ENCODE measurements at regions not wholly inside any gene's neighbourhood (a gene's known extent, or its start where the extent isn't known, plus 50 kb on each side); places are given as distances from the start of the nearest gene placed in this dataset.

DNA sequence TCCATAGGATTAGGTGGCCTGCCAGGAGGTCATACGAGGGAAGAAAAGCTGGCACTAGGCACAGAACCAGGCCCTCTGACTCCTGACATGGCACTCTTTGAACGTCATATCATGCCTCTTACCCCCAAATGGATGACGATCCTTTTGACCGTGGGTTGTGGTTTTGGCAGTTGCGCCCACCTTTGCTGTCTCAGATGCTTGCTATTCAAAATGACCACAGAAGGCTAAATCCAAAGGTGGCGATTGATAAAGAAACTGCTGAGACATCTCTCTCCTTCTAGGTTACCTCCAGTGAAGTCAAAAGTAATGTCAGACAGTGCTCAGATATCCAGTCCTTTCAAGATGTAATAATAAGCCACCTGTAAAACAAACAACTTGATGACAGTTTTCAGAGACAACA is 385.0 kb downstream of the EFNA5 start:
- DNase-seq (ENCODE audit: low spot score in 2 of 2) = no peak
- H3K9me3 Mint-ChIP-seq = no peaks in the 10 kb centered on the region
- no peak overlapping the region for H3K27ac Mint-ChIP-seq
- no peak overlapping the region for H3K4me3 Mint-ChIP-seq
- ATAC-seq (ENCODE audit: low read depth) = no peak
- peaks cover 6% of the 10 kb centered on the region for H3K4me1 Mint-ChIP-seq
- peaks cover 6% of the 10 kb centered on the region for H3K27me3 Mint-ChIP-seq
- no peaks in the 10 kb centered on the region for H3K36me3 Mint-ChIP-seq

DNA sequence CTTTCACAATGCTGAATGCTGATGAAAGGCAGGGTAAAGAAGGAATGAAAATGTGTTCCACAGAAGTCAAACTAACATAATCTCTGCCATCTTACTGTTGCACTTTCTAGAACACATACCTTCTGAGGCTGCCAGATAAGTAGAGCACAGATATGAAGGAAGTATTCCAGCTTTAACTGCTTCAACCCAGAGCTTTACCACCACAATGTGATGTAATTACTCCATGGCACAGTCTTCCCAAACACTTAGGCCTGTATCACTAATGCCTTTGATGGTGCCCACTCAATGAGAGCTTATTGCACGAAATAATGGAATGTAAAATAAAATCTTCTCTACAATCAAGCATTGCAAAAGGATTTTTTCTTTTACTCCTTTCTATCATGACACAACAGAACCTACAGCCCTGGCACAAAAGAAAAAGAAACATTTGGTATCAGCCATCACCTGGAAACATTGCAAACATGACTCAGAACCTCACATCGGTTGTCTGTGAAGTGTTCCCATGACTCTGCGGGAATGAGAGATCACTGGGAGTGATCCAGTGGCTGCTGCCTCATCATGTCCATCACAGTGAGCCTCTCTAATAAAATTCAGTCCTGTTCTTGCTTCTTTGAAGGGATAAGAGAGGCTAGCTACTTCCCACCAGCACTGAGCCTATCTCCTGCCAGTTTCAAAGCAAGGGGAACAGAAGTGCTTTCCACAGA is 385.8 kb downstream of the EFNA5 start:
- Mint-ChIP-seq H3K36me3 (no peaks in the 10 kb centered on the region), H3K27ac (no peak overlapping the region), H3K9me3 (no peaks in the 10 kb centered on the region), H3K4me3 (no peak overlapping the region), H3K4me1 (peaks cover 6% of the 10 kb centered on the region), H3K27me3 (peaks cover 6% of the 10 kb centered on the region)
- DNase-seq (ENCODE audit: low spot score in 2 of 2) (no peak), ATAC-seq (ENCODE audit: low read depth) (no peak)

DNA sequence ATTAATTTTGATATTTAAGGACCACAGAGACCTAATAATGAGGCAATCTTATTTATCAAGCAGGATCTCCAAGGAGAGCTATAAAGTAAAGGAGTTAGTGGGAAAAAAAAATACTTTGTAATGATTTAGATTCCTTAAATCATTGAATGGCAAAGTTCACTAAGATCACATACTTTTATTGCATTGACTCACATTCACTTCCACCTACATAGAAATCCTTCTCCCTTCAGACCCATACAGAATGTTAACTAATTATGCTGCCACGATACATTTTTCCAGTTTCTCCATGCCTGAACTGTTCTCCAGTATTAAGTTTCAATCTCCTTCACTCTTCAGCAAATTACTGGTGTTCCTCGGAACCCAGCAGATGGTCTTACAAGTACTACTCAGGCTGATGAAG is 388.7 kb downstream of the EFNA5 start:
- no peaks in the 10 kb centered on the region for H3K36me3 Mint-ChIP-seq
- H3K27ac Mint-ChIP-seq = no peak overlapping the region
- ATAC-seq (ENCODE audit: low read depth) (no peak), DNase-seq (ENCODE audit: low spot score in 2 of 2) (no peak)
- H3K4me3 Mint-ChIP-seq = no peak overlapping the region
- no peaks in the 10 kb centered on the region for H3K4me1 Mint-ChIP-seq
- H3K9me3 Mint-ChIP-seq = no peaks in the 10 kb centered on the region
- peaks cover 1% of the 10 kb centered on the region for H3K27me3 Mint-ChIP-seq

DNA sequence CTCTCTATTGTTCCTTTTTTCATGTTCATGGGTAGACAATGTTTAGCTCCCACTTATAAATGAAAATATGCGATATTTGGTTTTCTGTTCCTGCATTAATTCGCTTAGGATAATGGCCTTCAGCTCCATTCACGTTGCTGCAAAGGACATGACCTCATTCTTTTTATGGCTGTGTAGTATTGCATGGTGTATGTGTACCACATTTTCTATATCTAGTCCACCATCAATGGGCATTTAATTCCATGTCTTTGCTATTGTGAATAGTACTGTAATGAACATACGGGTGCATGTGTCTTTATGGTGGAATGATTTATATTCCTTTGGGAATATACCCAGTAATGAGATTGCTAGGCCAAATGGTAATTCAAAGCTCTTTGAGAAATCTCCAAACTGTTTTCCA is 392.0 kb downstream of the EFNA5 start:
- DNase-seq (ENCODE audit: low spot score in 2 of 2) = no peak
- no peaks in the 10 kb centered on the region for H3K9me3 Mint-ChIP-seq
- H3K4me1 Mint-ChIP-seq = no peaks in the 10 kb centered on the region
- no peak overlapping the region for H3K27ac Mint-ChIP-seq
- no peak for ATAC-seq (ENCODE audit: low read depth)
- peaks cover 1% of the 10 kb centered on the region for H3K27me3 Mint-ChIP-seq
- no peaks in the 10 kb centered on the region for H3K36me3 Mint-ChIP-seq
- no peak overlapping the region for H3K4me3 Mint-ChIP-seq

DNA sequence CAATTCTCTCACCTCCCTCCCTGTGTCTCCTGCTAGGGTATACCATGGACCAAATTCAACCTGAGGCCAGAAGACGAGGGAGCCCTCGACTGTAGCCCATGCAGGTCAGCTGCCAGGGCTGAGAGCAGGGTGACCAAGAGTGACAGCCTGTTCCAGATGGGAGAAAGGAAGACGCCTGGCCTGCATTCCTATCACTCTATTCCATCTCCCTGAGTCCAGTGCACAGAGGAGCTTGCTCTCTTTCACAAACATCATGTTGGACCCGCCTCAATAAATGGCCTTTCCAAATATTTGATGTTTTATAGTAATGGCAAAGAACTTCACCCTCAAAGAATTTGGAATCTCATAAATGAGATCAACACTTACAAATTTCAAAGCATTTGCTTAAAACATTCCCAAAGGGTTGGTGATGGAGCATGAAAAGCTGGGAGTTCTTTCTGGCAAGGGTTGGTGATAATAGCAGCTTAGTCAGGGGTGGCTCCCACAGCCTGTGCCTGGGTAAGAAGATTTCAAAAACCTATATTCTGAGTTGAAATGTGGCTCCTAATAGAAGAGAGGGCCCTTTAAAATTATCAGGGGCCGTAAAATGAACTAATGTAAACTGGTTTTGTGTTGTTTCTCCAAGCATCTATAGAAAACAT is 393.1 kb downstream of the EFNA5 start:
- ATAC-seq (ENCODE audit: low read depth) = no peak
- Mint-ChIP-seq H3K36me3 (no peaks in the 10 kb centered on the region), H3K27me3 (no peaks in the 10 kb centered on the region), H3K4me3 (no peak overlapping the region), H3K9me3 (no peaks in the 10 kb centered on the region), H3K27ac (no peak overlapping the region), H3K4me1 (no peaks in the 10 kb centered on the region)
- no peak for DNase-seq (ENCODE audit: low spot score in 2 of 2)

DNA sequence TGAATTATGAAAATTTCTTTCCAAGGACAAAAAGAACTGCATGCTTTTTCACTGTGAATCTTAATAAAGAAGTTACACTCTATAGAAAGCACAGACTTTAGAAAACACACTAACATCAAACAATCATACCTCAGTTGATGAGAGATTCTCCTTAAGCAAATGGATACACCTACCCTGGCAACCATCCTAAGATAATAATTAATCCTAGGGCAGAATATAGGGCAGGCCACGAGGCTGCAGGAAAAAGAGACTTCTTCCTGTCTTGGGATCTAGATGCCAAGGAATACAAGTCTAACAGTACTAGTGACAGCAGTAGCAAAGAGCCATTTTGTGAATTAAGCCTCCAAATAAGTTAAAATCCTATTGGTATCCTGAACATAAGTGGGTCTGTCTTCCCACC is 395.4 kb downstream of the EFNA5 start:
- ATAC-seq (ENCODE audit: low read depth) (no peak), DNase-seq (ENCODE audit: low spot score in 2 of 2) (no peak)
- Mint-ChIP-seq H3K36me3 (no peaks in the 10 kb centered on the region), H3K4me3 (no peak overlapping the region), H3K9me3 (no peaks in the 10 kb centered on the region), H3K27me3 (no peaks in the 10 kb centered on the region), H3K4me1 (no peaks in the 10 kb centered on the region), H3K27ac (no peak overlapping the region)

DNA sequence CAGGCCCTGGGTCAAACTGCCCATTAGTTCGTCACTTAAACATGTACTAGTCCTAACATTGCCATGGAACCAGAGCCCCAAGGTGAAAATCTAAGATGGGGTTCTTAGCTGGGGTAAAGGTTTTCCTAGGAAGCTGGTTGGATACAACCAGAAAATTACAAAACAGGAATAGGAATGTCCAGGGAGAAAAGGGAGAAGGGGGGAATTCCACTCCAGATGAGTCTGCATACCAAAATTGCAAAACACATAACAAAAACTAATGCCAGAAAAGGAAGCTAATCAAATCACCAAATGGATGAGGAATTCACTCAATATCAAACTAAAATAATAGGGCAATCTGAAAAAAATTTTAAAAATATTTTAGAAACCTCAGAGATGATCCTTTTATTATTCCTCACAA is 396.2 kb downstream of the EFNA5 start:
- Mint-ChIP-seq H3K27me3 (no peaks in the 10 kb centered on the region), H3K9me3 (no peaks in the 10 kb centered on the region), H3K27ac (no peak overlapping the region), H3K36me3 (no peaks in the 10 kb centered on the region), H3K4me1 (no peaks in the 10 kb centered on the region), H3K4me3 (no peak overlapping the region)
- DNase-seq (ENCODE audit: low spot score in 2 of 2) = no peak
- ATAC-seq (ENCODE audit: low read depth) = no peak

DNA sequence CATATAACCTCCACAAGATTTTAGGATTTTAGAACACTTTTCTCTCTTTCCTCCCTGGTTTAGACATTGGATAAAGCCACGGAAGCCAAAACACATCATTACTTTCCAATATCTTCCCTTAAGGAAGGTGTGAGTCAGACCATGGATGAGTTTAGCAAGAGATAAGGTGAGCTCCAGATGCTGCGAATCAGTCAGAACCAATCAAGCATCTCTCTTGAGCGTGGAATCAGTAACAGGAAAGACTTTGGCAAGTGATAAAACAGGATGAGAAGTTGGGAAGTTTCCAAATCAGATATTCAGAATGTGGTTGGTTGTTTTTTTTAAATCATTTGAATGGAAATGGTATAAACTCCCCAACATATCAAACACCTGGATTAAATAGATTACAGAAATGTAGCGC is 397.8 kb downstream of the EFNA5 start:
- no peaks in the 10 kb centered on the region for H3K9me3 Mint-ChIP-seq
- ATAC-seq (ENCODE audit: low read depth) (no peak), DNase-seq (ENCODE audit: low spot score in 2 of 2) (no peak)
- no peaks in the 10 kb centered on the region for H3K4me1 Mint-ChIP-seq
- H3K27me3 Mint-ChIP-seq = no peaks in the 10 kb centered on the region
- H3K27ac Mint-ChIP-seq = no peak overlapping the region
- H3K4me3 Mint-ChIP-seq = no peak overlapping the region
- no peaks in the 10 kb centered on the region for H3K36me3 Mint-ChIP-seq

DNA sequence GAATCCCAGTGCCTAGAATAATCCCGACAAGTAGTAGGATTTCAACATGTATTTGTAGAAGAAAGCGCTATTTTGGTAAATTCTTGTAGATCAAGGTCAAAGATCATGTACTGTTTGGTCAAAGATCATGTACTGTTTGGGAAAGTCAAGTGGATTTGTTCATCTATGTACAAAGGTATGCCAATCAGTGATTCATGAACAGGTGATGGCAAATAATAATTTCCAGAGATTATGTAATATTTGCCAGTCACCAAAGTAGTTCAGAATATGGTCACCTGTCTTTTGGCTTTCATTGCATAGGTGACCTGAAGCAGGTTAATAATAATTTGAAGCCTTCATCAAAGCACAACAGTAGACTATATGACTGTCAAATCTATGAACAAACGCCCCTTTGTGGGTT is 398.2 kb downstream of the EFNA5 start:
- no peak overlapping the region for H3K27ac Mint-ChIP-seq
- no peak for DNase-seq (ENCODE audit: low spot score in 2 of 2)

DNA sequence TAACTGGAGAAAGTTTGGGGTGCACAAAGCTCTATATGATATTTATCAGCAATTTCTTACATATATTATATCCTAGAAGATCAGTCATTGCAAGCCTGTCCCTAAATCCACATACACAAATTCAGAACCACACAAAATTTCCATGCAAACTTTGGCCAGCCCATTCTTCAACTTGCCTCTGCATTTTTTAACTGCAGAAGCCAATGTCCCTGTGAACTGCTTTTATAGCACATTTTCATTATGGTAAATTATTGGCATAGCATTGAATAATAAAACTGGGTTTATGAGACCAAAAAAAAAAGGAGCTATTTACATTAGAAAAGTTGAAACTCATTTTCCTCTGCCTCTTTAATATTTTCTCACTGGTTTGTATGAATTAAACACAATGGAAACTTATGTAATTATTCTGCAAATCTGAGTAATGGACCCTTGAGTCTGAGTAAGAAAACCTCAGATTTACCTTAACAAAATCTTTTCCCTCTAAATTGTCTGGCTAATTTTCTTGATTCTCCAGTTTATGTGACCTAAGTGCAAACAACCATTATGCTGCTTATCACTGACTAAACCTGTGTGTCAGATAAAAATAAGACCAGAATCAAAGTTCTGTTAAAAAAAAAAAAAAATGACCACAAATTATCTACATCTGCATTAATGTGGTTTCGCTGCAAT is 398.9 kb downstream of the EFNA5 start:
- ATAC-seq (ENCODE audit: low read depth) (no peak), DNase-seq (ENCODE audit: low spot score in 2 of 2) (no peak)
- Mint-ChIP-seq H3K27me3 (no peaks in the 10 kb centered on the region), H3K4me1 (no peaks in the 10 kb centered on the region), H3K9me3 (no peaks in the 10 kb centered on the region), H3K27ac (no peak overlapping the region), H3K4me3 (no peak overlapping the region), H3K36me3 (no peaks in the 10 kb centered on the region)

More for the DNA sequence above, 398.2 kb downstream of the EFNA5 start:
- Mint-ChIP-seq H3K4me3 (no peak overlapping the region), H3K27me3 (no peaks in the 10 kb centered on the region), H3K9me3 (no peaks in the 10 kb centered on the region), H3K36me3 (no peaks in the 10 kb centered on the region), H3K4me1 (no peaks in the 10 kb centered on the region)
- ATAC-seq (ENCODE audit: low read depth) = no peak

DNA sequence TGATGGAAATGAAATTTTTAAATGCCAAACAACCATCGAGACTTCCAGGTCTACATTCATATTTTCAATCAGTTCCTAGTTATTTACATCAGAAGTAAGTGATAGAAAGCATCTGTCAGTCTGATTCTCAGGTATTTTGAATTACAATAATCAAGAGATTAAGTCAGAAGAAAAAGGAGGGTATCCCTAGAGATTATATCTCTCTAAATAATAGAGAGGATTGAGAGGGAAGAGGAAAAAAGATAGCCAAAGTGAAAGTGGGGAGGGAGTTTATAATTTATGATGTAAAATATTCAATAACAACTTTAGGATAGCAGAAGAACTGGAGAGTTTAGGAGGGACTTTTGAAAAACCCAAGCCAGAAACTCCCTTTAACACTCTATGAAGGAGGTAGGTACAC is 400.2 kb downstream of the EFNA5 start:
- DNase-seq (ENCODE audit: low spot score in 2 of 2) (no peak), ATAC-seq (ENCODE audit: low read depth) (no peak)
- Mint-ChIP-seq H3K27me3 (no peaks in the 10 kb centered on the region), H3K4me1 (no peaks in the 10 kb centered on the region), H3K36me3 (no peaks in the 10 kb centered on the region), H3K9me3 (no peaks in the 10 kb centered on the region), H3K4me3 (no peak overlapping the region), H3K27ac (no peak overlapping the region)

DNA sequence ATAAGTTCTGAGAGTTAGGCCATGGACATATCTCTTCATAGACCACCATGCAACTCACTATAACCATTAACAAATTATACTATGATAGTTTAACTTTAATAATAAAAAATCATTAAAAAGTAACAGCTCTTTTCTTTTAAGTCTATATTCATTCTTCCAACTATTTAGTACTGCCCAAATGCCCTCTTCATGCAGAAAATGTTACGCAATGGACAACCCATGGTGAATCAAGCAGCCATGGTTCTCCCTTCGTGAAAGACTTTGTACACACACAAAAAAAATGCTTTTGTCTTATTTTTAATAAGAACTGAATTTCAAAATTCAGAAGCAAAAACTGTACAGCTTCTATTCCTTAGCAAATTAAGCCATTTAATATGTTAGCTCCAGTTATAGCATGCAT is 401.1 kb downstream of the EFNA5 start:
- DNase-seq (ENCODE audit: low spot score in 2 of 2) (no peak), ATAC-seq (ENCODE audit: low read depth) (no peak)
- no peak overlapping the region for H3K27ac Mint-ChIP-seq
- no peaks in the 10 kb centered on the region for H3K4me1 Mint-ChIP-seq
- H3K9me3 Mint-ChIP-seq = no peaks in the 10 kb centered on the region
- H3K4me3 Mint-ChIP-seq = no peak overlapping the region
- H3K27me3 Mint-ChIP-seq = no peaks in the 10 kb centered on the region
- no peaks in the 10 kb centered on the region for H3K36me3 Mint-ChIP-seq

DNA sequence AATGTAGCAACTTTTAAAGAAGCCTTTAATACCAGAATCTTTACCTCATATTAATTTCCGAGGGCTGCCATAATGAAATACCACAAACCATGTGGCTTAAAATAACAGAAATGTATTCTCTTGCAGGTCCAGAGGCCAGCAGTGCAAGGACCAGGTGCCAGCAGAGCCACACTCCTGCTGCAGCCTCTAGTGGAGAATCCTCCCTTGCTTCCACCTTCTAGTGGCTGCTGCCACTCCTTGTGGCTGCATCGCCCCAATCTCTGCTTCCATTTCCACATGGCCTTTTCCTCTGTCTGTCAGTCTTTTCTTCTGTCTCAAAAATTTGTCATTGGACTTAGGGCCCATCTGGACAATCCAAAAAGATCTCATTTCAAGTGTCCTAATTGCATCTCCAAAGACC is 401.5 kb downstream of the EFNA5 start:
- Mint-ChIP-seq H3K36me3 (no peaks in the 10 kb centered on the region), H3K9me3 (no peaks in the 10 kb centered on the region), H3K4me1 (no peaks in the 10 kb centered on the region), H3K27ac (no peak overlapping the region), H3K27me3 (no peaks in the 10 kb centered on the region), H3K4me3 (no peak overlapping the region)
- DNase-seq (ENCODE audit: low spot score in 2 of 2) (no peak), ATAC-seq (ENCODE audit: low read depth) (no peak)

DNA sequence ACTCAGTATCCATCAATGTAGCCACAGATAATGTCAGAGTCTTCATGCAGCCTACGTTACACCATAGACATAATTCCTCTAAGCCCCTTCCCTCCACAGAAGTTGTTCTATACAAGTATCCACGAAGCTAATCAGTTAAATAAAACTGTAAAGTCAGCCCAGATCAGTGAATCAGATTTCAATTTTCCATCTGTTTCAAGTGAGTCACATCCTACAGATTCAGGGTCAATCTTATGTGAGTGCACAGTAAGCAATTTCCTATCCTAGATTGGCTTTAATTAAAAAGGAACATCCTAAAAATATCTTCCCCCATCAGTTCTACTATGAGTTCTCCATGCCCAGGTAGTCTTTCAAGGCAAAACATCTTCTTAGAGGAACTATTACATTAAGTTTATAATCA is 402.5 kb downstream of the EFNA5 start:
- no peaks in the 10 kb centered on the region for H3K9me3 Mint-ChIP-seq
- H3K4me3 Mint-ChIP-seq = no peak overlapping the region
- no peaks in the 10 kb centered on the region for H3K27me3 Mint-ChIP-seq
- ATAC-seq (ENCODE audit: low read depth) (no peak), DNase-seq (ENCODE audit: low spot score in 2 of 2) (no peak)
- H3K4me1 Mint-ChIP-seq = no peaks in the 10 kb centered on the region
- no peak overlapping the region for H3K27ac Mint-ChIP-seq
- H3K36me3 Mint-ChIP-seq = no peaks in the 10 kb centered on the region

DNA sequence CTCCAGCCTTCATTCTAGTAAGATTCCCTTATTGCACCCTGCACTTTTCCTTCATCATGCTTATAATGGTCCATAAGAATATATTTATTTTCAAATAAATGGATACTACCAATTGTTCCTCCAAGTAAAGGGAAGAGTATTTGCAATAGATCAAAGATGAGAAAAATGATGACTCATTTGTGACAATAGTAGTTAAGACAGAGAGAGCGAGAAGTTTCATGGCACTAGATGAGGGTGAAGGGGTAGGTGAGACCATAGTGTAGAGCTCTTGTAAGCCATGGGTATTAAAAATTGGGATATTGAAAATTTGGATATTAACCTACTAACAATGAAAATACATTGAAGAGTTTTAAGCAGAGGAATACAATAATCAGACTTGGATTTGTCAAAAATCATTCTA is 404.6 kb downstream of the EFNA5 start:
- Mint-ChIP-seq H3K4me3 (no peak overlapping the region), H3K27ac (no peak overlapping the region), H3K4me1 (no peaks in the 10 kb centered on the region), H3K9me3 (peaks cover 3% of the 10 kb centered on the region), H3K27me3 (no peaks in the 10 kb centered on the region), H3K36me3 (no peaks in the 10 kb centered on the region)
- DNase-seq (ENCODE audit: low spot score in 2 of 2) (no peak), ATAC-seq (ENCODE audit: low read depth) (no peak)
